GM19351 (cell line): ENCODE measurements at regions not wholly inside any gene's neighbourhood (a gene's known extent, or its start where the extent isn't known, plus 50 kb on each side); places are given as distances from the start of the nearest gene placed in this dataset.
"Not testable (repeated sequence)": the region's sequence is repeated elsewhere in the genome, so short reads cannot be mapped to it uniquely, and the experiment has no call there.

Experiments used
- ATAC-seq: cut with Tn5 transposase; IDR thresholded peaks from one replicate; pipeline ENCODE4 v1.9.1; 2021; ENCODE audit warnings: mild to moderate bottlenecking, moderate library complexity; ENCODE audit not compliant: unreplicated experiment

GRCh38 chr3:27560484-27561056, 76.4 kb upstream of the SLC4A7 start:
- no peak for ATAC-seq

GRCh38 chr3:27559835-27560234, 75.7 kb upstream of the SLC4A7 start:
- ATAC-seq, result no peak

- no peak for ATAC-seq
These were observed 75.2 kb upstream of the SLC4A7 start for GRCh38 chr3:27559381-27559780.

- ATAC-seq, result no peak
These were observed 73.2 kb upstream of the SLC4A7 start for GRCh38 chr3:27557411-27557810.

- no peak for ATAC-seq
These were observed 72.7 kb upstream of the SLC4A7 start for GRCh38 chr3:27556887-27557286.

- ATAC-seq, result no peak
These were observed 70.5 kb upstream of the SLC4A7 start for GRCh38 chr3:27554706-27555105.

DNA sequence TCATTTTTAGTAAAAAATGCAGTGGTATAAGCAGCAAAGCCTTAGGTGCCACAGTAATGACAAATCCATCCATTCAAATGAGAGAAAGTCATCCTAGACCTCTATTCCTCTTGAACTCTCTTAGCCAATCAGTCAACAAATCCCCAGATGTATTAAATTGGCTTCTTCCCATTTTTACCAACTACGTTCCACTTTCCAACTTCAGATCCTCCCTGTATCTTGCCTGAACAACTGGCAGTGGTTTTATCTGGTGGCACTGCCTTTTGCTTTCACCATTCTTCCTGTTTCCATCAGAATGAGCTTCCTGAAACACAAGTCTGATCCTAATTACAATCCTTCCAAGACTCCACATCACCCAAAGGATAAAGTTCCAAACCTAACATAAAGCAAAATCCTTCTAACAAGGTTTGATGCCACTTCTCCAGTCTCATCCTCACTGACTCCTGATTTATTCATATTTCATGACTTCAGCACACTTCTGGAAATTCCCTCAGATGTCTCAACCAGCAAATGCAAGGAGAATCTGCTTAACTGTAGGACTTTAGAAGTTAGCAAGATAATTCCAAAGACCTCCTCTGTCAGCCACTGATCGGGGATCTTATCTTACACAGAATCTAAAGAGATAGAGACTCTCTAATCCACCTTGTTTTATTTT, 69.8 kb upstream of the SLC4A7 start:
- ATAC-seq, result no peak

DNA sequence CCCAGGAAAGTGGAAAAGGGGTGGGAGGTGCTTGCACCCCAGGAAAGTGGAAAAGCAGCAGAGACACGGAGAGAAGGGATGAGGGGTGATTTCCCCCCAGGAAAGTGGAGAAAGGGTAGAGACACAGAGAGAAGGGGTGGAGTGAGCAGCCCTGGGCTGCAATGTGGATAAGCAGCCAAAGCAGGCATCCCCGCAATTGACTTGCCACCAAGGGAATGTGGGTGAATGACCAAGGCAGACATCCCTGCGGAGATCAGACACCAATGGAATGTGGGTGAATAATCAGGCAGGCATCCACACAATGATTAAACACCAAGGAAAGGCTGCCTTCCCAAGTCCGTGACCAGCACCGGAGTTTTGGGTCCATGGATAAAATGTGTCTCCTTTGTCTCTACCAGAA, 68.5 kb upstream of the SLC4A7 start:
- not testable (repeated sequence) for ATAC-seq

DNA sequence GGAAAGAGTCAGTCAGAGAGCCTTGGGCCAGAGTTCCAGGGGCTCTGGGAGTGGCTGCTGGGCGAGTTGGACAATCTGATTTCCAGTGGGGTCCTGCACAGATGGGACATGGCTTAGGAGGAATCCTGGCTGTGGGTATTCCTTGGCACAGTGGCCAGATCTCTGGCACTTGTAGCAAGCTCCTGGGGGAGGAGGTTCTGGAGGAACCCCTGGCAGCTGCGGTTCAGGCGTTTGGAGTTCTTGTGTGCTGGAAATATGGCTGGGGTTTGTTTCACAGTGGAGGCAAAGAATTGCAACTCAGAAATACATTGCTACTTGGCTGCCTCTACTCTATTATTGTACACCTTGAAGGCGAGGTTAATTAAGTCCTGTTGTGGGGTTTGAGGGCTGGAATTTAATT, 67.2 kb upstream of the SLC4A7 start:
- not testable (repeated sequence) for ATAC-seq

- ATAC-seq, result no peak
These were observed 60.9 kb upstream of the SLC4A7 start for GRCh38 chr3:27545061-27545460.

- no peak for ATAC-seq
These were observed 60.2 kb upstream of the SLC4A7 start for GRCh38 chr3:27544372-27544865.

DNA sequence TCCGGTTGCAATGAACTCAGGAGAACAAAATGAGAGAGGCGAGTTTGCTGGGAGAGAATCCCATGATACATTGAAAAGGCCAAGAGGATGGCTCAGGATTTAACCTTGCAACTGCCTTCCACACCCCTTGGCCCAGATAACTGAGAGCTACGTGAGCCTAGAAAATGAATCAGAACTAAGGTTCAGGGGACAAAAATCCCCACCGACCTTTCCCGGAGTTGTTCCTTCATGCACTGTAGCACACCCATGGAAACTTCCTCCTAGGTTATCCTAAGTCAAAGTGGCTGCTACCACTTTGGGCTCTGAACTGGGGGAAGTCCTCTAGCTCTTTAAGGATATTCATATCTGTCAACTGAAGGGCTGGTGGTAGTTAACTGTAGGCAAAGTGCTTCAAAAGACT, 58.3 kb upstream of the SLC4A7 start:
- ATAC-seq, result no peak

- no peak for ATAC-seq
These were observed 56.0 kb upstream of the SLC4A7 start for GRCh38 chr3:27540231-27540630.

DNA sequence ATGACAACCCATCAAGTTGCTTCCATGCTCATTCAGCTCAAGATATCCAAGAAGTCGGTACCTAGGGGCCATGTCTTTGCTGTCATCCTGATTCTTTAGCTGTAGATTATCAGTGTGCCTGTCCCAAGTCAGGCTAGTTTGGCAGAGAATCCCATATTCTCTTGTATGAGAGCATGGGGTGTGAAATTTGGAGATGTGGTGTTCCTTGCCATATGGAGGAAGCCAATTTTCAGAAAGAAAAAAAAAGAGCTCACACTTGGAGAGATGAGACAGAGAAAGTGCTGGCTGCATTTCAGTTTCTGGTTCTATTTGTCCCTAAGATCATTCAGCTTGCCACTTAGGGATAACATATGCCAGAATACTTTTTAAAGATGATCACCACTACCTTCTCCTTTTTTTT, 52.3 kb upstream of the SLC4A7 start:
- no peak for ATAC-seq

DNA sequence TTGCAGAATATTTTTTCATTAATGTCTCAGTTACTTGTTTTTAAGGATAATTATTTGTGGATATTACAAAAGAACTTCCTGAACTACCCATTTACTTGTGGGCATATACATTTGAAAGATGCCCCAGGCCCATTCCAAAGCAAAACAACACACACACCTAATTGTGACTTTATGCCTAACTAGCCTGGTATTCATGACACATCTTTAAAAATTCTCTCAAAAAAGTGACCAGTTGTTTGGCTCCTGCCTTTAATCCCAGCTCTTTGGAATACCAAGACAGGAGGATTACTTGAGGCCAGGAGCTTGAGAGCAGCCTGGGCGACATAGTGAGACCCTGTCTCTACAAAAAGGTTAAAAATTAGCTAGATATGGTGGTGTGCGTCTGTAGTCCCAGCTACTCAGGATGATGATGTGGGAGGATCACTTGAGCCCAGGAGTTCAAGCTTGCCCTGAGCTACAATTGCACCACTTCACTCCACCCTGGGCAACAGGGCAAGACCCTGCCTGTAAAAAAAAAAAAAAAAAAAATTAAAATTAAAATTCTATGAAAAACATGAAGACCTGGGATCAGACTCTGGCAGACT, 51.7 kb upstream of the SLC4A7 start:
- no peak for ATAC-seq

- peak; percentile 81 for ATAC-seq
These were observed 49.8 kb upstream of the SLC4A7 start for GRCh38 chr3:27533718-27534573.
